ENCODE measurements at regions not wholly inside any gene's neighbourhood (a gene's known extent, or its start where the extent isn't known, plus 50 kb on each side); places are given as distances from the start of the nearest gene placed in this dataset.

DNA sequence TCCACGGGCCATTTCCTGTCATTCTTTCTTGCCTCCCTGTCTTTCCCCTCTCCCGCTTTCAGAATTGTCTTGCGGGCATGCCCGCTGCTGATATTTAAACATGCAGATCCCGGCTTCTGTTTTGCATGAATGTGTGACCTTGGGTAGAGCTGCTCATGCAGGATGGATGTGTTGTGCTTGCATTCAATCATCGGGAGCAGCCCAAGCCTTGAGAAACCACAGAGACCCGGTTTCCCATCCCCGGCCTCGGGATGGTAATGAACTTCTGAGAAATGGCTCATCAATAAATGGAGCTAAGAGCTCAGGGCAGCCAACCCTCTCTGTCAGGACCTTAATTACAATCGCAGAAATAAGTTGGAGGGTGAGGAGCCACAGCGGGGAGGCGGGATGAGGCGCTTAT is 303.7 kb upstream of the TNRC6C start:
- H3K27ac ChIP-seq: no peak overlapping the region
- POLR2A ChIA-PET (ENCODE audit: low non-redundant PET): no interaction called here

DNA sequence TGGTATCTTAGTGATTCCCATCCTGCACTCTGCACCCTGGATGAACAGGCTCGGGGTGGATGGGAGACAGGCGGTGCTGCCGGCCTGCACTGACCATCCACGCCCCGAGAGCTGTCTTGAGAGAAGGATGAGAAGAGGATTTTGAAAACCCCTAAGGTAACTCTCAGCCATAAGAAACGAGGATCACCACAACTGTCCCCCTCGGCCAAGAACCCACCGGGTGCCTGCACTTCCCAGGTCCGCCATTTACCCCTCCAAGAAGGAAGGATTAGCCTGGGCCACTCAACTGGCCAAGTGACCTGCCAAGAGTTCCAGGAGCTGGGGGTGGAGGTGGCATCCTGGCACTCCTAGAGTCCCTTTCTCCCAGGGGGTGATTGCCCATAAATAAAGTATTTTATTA is 302.4 kb upstream of the TNRC6C start:
- ChIA-PET CTCF (no interaction called here), POLR2A (ENCODE audit: low non-redundant PET) (no interaction called here)
- TF ChIP-seq, protein P1, sequence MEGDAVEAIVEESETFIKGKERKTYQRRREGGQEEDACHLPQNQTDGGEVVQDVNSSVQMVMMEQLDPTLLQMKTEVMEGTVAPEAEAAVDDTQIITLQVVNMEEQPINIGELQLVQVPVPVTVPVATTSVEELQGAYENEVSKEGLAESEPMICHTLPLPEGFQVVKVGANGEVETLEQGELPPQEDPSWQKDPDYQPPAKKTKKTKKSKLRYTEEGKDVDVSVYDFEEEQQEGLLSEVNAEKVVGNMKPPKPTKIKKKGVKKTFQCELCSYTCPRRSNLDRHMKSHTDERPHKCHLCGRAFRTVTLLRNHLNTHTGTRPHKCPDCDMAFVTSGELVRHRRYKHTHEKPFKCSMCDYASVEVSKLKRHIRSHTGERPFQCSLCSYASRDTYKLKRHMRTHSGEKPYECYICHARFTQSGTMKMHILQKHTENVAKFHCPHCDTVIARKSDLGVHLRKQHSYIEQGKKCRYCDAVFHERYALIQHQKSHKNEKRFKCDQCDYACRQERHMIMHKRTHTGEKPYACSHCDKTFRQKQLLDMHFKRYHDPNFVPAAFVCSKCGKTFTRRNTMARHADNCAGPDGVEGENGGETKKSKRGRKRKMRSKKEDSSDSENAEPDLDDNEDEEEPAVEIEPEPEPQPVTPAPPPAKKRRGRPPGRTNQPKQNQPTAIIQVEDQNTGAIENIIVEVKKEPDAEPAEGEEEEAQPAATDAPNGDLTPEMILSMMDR (conservative IDR thresholded peaks at IDR 0.05; ENCODE audit: low read depth): no peak
- no peak overlapping the region for H3K27ac ChIP-seq
- DNase-seq (ENCODE audit: low spot score): no peak

More for the DNA sequence above, 303.7 kb upstream of the TNRC6C start:
- no peak for DNase-seq (ENCODE audit: low spot score)
- TF ChIP-seq, protein P1 (conservative IDR thresholded peaks at IDR 0.05; ENCODE audit: low read depth): no peak
- CTCF ChIA-PET: no interaction called here

DNA sequence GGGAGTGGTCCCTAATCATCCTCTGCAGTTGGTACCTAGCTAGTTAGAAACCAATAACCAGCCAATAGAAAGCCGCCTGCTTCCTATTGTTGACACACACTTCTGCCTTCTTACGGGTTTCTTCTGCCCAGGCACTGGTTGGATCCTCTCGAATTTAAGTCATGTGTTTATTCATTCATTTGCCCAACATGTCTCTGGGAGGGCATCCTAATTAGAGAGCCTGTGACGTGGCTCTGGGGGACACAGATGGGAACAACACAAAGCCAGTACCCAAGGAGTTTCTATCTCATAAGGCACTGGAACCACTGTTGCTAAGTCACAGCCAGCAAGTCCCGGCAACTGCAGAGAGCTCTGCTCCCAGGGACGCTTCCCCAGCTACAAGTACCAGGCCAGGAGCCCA is 300.7 kb upstream of the TNRC6C start:
- ChIA-PET POLR2A (ENCODE audit: low non-redundant PET) (no interaction called here), CTCF (no interaction called here)
- H3K27ac ChIP-seq: no peak overlapping the region
- TF ChIP-seq, protein P1 (conservative IDR thresholded peaks at IDR 0.05; ENCODE audit: low read depth): no peak
- no peak for DNase-seq (ENCODE audit: low spot score)

DNA sequence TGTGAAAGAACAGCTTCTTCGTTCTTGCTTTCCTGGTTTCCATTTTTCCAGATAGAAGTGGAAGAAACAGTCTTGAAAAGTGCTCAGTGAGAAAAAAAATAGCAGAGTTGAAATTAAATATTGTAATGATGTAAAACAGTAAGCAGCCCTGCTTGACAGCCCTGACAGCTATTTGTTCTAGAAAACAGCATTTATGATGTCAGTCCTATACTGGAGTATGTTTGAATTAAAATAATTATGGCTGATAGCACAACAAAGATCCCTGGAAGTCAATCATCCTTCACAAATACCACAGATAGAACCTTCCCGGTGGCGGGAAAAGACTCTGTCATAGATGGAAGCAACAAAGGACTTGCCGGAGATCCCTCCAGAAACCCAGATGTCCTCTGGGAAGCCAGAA is 298.0 kb upstream of the TNRC6C start:
- TF ChIP-seq, protein P1 (conservative IDR thresholded peaks at IDR 0.05; ENCODE audit: low read depth): no peak
- CTCF ChIA-PET: no interaction called here
- DNase-seq (ENCODE audit: low spot score): no peak
- no peak overlapping the region for H3K27ac ChIP-seq
- POLR2A ChIA-PET (ENCODE audit: low non-redundant PET): no interaction called here

DNA sequence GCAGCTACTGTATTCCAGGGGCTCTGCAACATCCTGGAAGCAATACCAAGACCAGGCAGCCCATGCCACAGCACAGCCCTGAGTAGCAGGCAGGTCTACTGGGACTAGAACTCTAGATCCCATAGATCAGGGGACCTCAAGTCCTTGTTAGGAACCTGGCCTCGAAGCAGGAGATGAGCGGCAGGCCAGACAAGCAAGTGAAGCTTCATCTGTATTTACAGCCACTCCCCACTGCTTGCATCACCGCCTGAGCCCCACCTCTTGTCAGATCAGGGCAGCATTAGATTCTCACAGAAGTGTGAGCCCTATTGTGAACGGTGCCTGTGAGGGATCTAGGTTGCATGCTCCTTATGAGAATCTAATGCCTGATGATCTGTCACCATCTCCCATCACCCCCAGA is 295.7 kb upstream of the TNRC6C start:
- POLR2A ChIA-PET (ENCODE audit: low non-redundant PET): no interaction called here
- TF ChIP-seq, protein P1 (conservative IDR thresholded peaks at IDR 0.05; ENCODE audit: low read depth): no peak
- no peak overlapping the region for H3K27ac ChIP-seq
- CTCF ChIA-PET: no interaction called here
- DNase-seq (ENCODE audit: low spot score): no peak

DNA sequence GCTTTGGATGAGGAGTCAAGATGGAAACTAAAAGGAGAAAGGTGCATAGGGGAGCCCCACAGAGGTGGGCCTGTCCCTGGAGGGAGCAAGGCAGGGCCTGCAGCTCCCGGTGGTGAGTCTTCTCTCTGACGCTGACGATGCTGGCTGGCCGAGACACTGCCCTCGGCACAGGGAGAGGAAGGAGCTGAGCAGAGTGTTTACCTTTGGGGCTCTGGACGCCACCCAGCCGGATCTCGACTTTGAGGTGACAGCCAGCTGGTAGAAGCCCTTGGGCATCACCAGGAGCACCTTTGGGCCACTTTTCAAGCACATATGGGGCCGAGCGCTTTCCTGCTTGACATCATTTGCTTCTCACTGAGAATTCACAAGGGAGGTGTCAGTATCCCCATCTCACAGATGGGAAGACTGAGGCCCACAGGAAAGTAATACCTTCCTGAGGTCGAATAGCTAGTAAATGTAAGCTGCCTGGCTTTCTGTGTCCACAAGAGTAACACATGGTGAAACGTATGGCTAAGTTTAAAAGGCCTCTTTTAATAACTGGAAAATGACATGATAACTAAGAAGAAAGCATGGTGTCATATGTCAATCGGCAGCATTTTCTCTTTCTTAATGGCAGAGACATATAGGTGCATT is 294.3 kb upstream of the TNRC6C start:
- no peak overlapping the region for H3K27ac ChIP-seq
- CTCF ChIA-PET: interaction anchor here (0.6 kb wide), 1 partner anchor 169 kb away, joined by 3 read pairs; no protein-coding TSS in a partner anchor
- POLR2A ChIA-PET (ENCODE audit: low non-redundant PET): no interaction called here
- TF ChIP-seq, protein P1 (conservative IDR thresholded peaks at IDR 0.05; ENCODE audit: low read depth): no peak
- no peak for DNase-seq (ENCODE audit: low spot score)
